Sigmoid colon (tissue), 6 donors: ENCODE measurements at regions not wholly inside any gene's neighbourhood (a gene's known extent, or its start where the extent isn't known, plus 50 kb on each side); places are given as distances from the start of the nearest gene placed in this dataset.
"Not testable (repeated sequence)": the region's sequence is repeated elsewhere in the genome, so short reads cannot be mapped to it uniquely, and the experiment has no call there.

ENCODE experiments used
- DNase-seq: peaks from one replicate; pipeline ENCODE4 v3.0.0-alpha.2; 2019
- H3K27ac ChIP-seq, 4 donors: fragments of 200-600 bp; sonication (generic); one replicate each; pipeline ENCODE4 v1.5.1; 2016 to 2019; ENCODE audit warnings: mild to moderate bottlenecking in 1 of 4
- H3K27me3 ChIP-seq, 3 donors: fragments of 200-600 bp; sonication (generic); one replicate each; pipeline ENCODE4 v1.5.1; 2019; ENCODE audit warnings: mild to moderate bottlenecking in 1 of 3
- H3K36me3 ChIP-seq, 4 donors: fragments of 200-600 bp; sonication (generic); one replicate each; pipeline ENCODE4 v1.5.1; 2016 to 2019
- H3K4me1 ChIP-seq, 4 donors: fragments of 200-600 bp; sonication (generic); one replicate each; pipeline ENCODE4 v1.5.1; 2017 to 2019
- H3K4me3 ChIP-seq, 4 donors: fragments of 200-600 bp; sonication (generic); one replicate each; pipeline ENCODE4 v1.5.1; 2017 to 2019; ENCODE audit warnings: mild to moderate bottlenecking in 2 of 4, moderate library complexity in 1 of 4
- H3K9me3 ChIP-seq, 4 donors: fragments of 200-600 bp in 3 of 4; sonication (generic) in 3 of 4; one replicate each; pipeline versions ENCODE4 v1.5.1 to v1.6.1; 2013 to 2019
- EP300 ChIP-seq, 4 donors: sonication (generic); formaldehyde crosslinking; IDR thresholded peaks; one replicate each; pipeline ENCODE4 v1.6.1; 2017; ENCODE audit warnings: antibody characterized with exemption in 4 of 4
- POLR2A ChIP-seq, 2 donors: fragments of 450-650 bp; IDR thresholded peaks; one replicate each; pipeline ENCODE4 v1.6.1; 2016; ENCODE audit warnings: antibody characterized with exemption in 2 of 2, mild to moderate bottlenecking in 2 of 2, moderate library complexity in 2 of 2
- POLR2AphosphoS5 ChIP-seq, 4 donors: sonication (generic); formaldehyde crosslinking; IDR thresholded peaks; one replicate each; pipeline ENCODE4 v1.6.1; 2017; ENCODE audit warnings: antibody characterized with exemption in 4 of 4
- WGBS, 2 donors: extraction: QIAGEN DNeasy Blood & Tissue Kit; methylation state at CpG; one replicate each; pipeline ENCODE4 v1.1.7; 2013; 5-methylcytosine and 5-hydroxymethylcytosine counted together
- intact Hi-C: fragments of 100-400 bp; cut with DNase I; formaldehyde crosslinking; loops from one replicate; pipeline ENCODE4 v1.15.1; 2023
- TF ChIP-seq, protein P1 (sequence below), 4 experiments: fragments of 450-650 bp in 3 of 4; fragments of 200-600 bp in 1 of 4; IDR thresholded peaks; one replicate each; pipeline ENCODE4 v1.5.1; 2016 to 2019; ENCODE audit warnings: antibody characterized with exemption in 4 of 4, mild to moderate bottlenecking in 3 of 4, moderate library complexity in 2 of 4
- donor health status: healthy with polysubstance abuse.
- donor health status: healthy.

DNA sequence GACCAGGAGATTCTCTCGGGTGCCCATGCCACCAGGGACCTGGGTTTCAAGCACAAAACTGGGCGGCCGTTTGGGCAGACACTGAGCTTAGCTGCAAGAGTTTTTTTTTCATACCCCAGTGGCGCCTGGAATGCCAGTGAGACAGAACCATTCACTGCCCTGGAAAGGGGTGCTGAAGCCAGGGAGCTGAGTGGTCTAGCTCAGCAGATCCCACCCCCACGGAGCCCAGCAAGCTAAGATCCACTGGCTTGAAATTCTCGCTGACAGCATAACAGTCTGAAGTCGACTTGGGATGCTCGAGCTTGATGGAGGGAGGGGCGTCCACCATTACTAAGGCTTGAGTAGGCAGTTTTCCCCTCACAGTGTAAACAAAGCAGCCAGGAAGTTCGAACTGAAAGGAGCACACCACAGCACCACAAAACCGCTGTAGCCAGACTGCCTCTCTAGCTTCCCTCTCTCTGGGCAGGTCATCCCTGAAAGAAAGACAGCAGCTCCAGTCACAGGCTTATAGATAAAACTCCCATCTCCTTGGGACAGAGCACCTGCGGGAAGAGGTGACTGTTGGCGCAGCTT lies 157.7 kb downstream of the GIPC2 start:
- H3K9me3 ChIP-seq, H3K27me3 ChIP-seq, intact Hi-C loops, H3K4me3 ChIP-seq, H3K27ac ChIP-seq, H3K36me3 ChIP-seq, DNase-seq: not testable (repeated sequence)
- H3K4me1 ChIP-seq, result peaks cover 0 to 10% (median 4%) of the 10 kb centered on the region in 4 donors
- 74 to 88% methylated on average over 13 of the region's 13 CpGs for WGBS, 2 donors

DNA sequence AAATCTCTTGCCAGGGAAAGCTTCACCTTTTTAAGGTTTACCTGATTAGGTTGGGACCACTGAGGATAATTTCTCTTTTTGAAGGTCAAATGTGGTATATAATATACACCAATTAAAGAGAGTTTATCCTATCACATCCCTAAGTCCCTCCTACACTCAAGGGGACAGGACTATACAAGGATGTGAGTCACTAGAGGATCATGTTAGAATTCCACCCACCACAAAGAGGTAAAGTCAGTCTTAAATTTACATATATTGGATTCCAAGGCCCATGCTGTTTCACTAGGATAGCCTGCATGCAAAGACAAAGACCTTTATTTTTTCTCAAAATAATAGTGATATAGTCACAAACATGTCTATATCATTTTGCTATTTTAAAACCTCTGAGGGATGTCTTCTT lies 164.4 kb downstream of the GIPC2 start:
- H3K9me3 ChIP-seq, result no peaks in the 10 kb centered on the region
- H3K27me3 ChIP-seq, result no peaks in the 10 kb centered on the region
- no peak for DNase-seq
- intact Hi-C loops, result no loop called here
- H3K27ac ChIP-seq, result no peak overlapping the region
- H3K4me1 ChIP-seq, result no peaks in the 10 kb centered on the region
- H3K36me3 ChIP-seq, result no peaks in the 10 kb centered on the region
- H3K4me3 ChIP-seq, result no peak overlapping the region
- no peak for TF ChIP-seq POLR2A (IDR thresholded peaks at IDR 0.05)
- no peak for TF ChIP-seq EP300 (IDR thresholded peaks at IDR 0.05)
- TF ChIP-seq POLR2AphosphoS5 (IDR thresholded peaks at IDR 0.05), result no peak
- TF ChIP-seq, protein P1, sequence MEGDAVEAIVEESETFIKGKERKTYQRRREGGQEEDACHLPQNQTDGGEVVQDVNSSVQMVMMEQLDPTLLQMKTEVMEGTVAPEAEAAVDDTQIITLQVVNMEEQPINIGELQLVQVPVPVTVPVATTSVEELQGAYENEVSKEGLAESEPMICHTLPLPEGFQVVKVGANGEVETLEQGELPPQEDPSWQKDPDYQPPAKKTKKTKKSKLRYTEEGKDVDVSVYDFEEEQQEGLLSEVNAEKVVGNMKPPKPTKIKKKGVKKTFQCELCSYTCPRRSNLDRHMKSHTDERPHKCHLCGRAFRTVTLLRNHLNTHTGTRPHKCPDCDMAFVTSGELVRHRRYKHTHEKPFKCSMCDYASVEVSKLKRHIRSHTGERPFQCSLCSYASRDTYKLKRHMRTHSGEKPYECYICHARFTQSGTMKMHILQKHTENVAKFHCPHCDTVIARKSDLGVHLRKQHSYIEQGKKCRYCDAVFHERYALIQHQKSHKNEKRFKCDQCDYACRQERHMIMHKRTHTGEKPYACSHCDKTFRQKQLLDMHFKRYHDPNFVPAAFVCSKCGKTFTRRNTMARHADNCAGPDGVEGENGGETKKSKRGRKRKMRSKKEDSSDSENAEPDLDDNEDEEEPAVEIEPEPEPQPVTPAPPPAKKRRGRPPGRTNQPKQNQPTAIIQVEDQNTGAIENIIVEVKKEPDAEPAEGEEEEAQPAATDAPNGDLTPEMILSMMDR (IDR thresholded peaks at IDR 0.05), result no peak

DNA sequence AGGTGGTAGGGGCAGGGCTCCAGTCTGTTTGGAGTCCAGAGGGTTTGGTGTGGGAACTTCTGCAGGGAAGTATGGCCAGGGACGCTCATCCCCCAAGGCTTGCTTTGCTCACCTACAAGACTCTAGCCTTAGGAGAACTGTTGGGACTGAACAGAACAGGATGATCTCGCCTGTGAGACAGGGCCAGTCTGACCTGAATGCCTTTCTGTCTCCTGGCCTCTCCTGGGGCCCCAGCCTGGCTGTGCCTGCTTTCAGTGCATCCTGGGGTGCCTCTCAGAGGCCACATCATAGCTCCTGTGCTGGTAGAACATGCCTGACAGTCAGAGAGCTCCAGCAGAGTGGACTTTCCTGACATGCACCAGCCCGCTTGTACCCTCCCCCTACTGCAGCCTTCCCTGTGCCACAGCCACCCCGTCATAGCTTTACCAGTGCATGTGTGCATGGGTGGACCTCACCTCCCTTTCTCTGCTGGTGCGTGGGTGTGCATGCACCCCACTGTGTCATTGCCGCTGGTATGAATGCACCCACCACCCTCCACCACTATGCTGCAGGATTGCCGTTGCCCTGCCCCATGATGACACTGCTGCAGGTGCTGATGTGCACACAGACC lies 165.8 kb downstream of the GIPC2 start:
- 91 to 98% methylated on average over 7 of the region's 7 CpGs for WGBS, 2 donors
- Histone ChIP-seq H3K9me3 (no peaks in the 10 kb centered on the region), H3K36me3 (no peaks in the 10 kb centered on the region), H3K27me3 (no peaks in the 10 kb centered on the region), H3K4me1 (no peaks in the 10 kb centered on the region), H3K27ac (no peak overlapping the region), H3K4me3 (no peak overlapping the region)
- DNase-seq, result no peak
- no peak for TF ChIP-seq EP300 (IDR thresholded peaks at IDR 0.05)
- no peak for TF ChIP-seq POLR2A (IDR thresholded peaks at IDR 0.05)
- TF ChIP-seq, protein P1 (IDR thresholded peaks at IDR 0.05), result no peak
- TF ChIP-seq POLR2AphosphoS5 (IDR thresholded peaks at IDR 0.05), result no peak
- intact Hi-C loops, result no loop called here

DNA sequence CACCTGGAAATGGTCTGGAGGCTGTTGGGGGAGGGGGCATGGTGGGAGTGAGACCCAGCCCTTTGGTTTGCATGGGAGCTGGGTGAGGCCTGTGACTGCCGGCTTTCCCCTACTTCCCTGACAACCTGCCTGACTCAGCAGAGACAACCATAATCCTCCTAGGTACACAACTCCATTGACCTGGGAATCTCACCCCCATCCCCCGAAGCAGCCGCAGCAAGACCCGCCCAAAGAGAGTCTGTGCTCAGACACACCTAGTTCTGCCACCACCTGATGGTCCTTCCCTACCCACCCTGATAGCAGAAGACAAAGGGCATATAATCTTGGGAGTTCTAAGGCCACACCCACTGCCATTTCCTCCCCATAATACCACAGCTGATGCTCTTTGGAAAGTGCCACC lies 168.6 kb downstream of the GIPC2 start:
- intact Hi-C loops, result no loop called here
- TF ChIP-seq POLR2AphosphoS5 (IDR thresholded peaks at IDR 0.05) (no peak), EP300 (IDR thresholded peaks at IDR 0.05) (no peak), POLR2A (IDR thresholded peaks at IDR 0.05) (no peak)
- TF ChIP-seq, protein P1 (IDR thresholded peaks at IDR 0.05), result no peak
- H3K4me1 ChIP-seq, result no peaks in the 10 kb centered on the region
- no peaks in the 10 kb centered on the region for H3K9me3 ChIP-seq
- H3K27ac ChIP-seq, result no peak overlapping the region
- no peaks in the 10 kb centered on the region for H3K27me3 ChIP-seq
- no peak overlapping the region for H3K4me3 ChIP-seq
- no peaks in the 10 kb centered on the region for H3K36me3 ChIP-seq
- no peak for DNase-seq
- 21 to 77% methylated on average over 4 of the region's 4 CpGs for WGBS, 2 donors

DNA sequence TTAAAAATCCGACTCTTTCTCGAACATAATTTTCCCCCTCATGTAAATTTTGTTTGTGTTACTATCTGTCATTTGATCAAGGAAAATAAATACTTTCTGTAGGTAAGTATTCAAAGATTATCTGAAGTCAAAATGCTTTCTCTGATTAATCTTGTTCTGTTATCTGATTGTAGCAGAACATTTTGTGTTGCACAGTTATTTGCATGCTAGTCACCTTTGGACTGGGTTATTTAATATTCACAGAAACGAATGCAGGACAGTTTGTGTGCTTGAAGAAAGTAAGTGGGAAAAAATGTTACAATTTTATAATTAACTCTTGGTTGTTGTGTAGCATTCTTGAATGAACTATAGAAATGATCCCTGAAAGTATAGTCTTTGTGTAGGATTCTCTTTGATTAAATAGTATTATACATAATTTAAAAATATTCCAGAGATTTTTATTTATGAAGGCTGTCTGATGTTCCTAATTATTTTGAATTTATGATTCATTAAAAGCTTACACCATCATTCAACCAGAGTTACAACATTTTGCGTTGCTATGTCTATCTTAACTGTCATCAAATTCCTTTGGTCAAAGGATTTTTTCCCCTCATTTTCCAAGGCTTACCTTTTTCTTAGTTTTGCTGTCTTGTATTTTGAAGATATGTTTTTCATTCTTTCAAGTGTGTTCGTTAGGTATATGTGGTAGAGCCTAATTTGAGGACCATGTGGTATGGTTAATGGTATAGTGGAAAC lies 176.6 kb downstream of the GIPC2 start:
- H3K36me3 ChIP-seq, result no peaks in the 10 kb centered on the region
- TF ChIP-seq POLR2A (IDR thresholded peaks at IDR 0.05) (no peak), EP300 (IDR thresholded peaks at IDR 0.05) (no peak)
- no peaks in the 10 kb centered on the region for H3K4me1 ChIP-seq
- no peak overlapping the region for H3K4me3 ChIP-seq
- H3K9me3 ChIP-seq, result peaks cover 0 to 5% (median 0%) of the 10 kb centered on the region in 4 donors
- 79% methylated on average over 5 of the region's 5 CpGs for WGBS, 2 donors
- H3K27ac ChIP-seq, result no peak overlapping the region
- DNase-seq, result no peak
- no peaks in the 10 kb centered on the region for H3K27me3 ChIP-seq
- intact Hi-C loops, result no loop called here
